ENCODE measurements at regions not wholly inside any gene's neighbourhood (a gene's known extent, or its start where the extent isn't known, plus 50 kb on each side); places are given as distances from the start of the nearest gene placed in this dataset.
"Not testable (repeated sequence)": the region's sequence is repeated elsewhere in the genome, so short reads cannot be mapped to it uniquely, and the experiment has no call there.

DNA sequence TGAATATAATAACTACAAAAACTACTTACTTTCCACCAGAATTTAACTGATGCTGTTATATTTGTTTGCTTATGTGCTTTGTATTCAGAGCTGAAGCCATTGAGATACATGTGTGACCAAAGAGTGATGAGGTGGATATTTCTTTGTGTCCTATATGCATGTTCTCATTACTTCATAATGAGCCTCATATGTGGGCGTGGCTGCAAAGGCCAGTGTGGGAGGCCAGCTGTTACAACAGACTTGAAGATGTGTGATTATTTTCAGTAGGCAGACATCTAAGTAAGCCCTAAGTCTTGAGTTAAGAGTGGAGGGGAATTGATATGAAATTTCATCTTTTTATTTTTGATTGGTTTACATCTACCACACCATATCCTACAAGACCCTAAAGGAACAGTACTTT is 163.3 kb upstream of the PRSS12 start:
- TF ChIP-seq, protein P1, sequence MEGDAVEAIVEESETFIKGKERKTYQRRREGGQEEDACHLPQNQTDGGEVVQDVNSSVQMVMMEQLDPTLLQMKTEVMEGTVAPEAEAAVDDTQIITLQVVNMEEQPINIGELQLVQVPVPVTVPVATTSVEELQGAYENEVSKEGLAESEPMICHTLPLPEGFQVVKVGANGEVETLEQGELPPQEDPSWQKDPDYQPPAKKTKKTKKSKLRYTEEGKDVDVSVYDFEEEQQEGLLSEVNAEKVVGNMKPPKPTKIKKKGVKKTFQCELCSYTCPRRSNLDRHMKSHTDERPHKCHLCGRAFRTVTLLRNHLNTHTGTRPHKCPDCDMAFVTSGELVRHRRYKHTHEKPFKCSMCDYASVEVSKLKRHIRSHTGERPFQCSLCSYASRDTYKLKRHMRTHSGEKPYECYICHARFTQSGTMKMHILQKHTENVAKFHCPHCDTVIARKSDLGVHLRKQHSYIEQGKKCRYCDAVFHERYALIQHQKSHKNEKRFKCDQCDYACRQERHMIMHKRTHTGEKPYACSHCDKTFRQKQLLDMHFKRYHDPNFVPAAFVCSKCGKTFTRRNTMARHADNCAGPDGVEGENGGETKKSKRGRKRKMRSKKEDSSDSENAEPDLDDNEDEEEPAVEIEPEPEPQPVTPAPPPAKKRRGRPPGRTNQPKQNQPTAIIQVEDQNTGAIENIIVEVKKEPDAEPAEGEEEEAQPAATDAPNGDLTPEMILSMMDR (IDR thresholded peaks at IDR 0.05): not testable (repeated sequence)
- TF ChIP-seq EZH2 (IDR thresholded peaks at IDR 0.05; ENCODE audit: borderline replicate concordance, insufficient read depth, low read depth, low read length, poor library complexity, severe bottlenecking): not testable (repeated sequence)

Measured in B cell (primary cell).